Esophagus squamous epithelium (tissue), 4 donors: ENCODE measurements at regions not wholly inside any gene's neighbourhood (a gene's known extent, or its start where the extent isn't known, plus 50 kb on each side); places are given as distances from the start of the nearest gene placed in this dataset.

Experiments
- POLR2A ChIP-seq, 4 donors: fragments of 450-650 bp; IDR thresholded peaks; one replicate each; pipeline ENCODE4 v1.6.1; 2017; ENCODE audit warnings: antibody characterized with exemption in 4 of 4, mild to moderate bottlenecking in 4 of 4, moderate library complexity in 3 of 4
- TF ChIP-seq, protein P1 (sequence below), 6 experiments: fragments of 450-650 bp in 4 of 6; fragments of 200-600 bp in 2 of 6; sonication (generic) in 2 of 6; IDR thresholded peaks; one replicate each; pipeline ENCODE4 v1.5.1; 2016 to 2019; ENCODE audit warnings: antibody characterized with exemption in 6 of 6, mild to moderate bottlenecking in 4 of 6, moderate library complexity in 4 of 6

DNA sequence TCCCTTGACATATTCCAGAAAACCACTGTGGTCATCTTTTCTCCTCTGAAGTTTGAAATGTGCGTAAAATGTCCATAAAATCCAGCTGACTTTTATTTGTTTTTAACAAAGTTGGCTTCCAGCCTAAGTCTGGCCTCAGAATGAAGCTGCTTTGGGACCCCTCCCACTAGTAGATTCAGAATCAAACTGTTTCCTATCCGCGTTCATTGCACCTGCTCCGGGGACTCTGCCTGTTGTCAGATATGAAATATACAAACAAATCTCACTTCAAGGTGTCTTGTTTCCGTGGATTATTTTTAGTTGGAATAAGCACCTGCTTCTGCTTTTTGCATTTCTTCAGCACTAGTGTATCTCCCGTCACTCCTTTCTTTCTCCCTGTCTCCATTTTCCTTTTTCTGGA, 115.7 kb upstream of the FHL2 start:
- TF ChIP-seq, protein P1, sequence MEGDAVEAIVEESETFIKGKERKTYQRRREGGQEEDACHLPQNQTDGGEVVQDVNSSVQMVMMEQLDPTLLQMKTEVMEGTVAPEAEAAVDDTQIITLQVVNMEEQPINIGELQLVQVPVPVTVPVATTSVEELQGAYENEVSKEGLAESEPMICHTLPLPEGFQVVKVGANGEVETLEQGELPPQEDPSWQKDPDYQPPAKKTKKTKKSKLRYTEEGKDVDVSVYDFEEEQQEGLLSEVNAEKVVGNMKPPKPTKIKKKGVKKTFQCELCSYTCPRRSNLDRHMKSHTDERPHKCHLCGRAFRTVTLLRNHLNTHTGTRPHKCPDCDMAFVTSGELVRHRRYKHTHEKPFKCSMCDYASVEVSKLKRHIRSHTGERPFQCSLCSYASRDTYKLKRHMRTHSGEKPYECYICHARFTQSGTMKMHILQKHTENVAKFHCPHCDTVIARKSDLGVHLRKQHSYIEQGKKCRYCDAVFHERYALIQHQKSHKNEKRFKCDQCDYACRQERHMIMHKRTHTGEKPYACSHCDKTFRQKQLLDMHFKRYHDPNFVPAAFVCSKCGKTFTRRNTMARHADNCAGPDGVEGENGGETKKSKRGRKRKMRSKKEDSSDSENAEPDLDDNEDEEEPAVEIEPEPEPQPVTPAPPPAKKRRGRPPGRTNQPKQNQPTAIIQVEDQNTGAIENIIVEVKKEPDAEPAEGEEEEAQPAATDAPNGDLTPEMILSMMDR (IDR thresholded peaks at IDR 0.05), result no peak
- TF ChIP-seq POLR2A (IDR thresholded peaks at IDR 0.05), result no peak
